Uterus (tissue), 3 donors: ENCODE measurements at regions not wholly inside any gene's neighbourhood (a gene's known extent, or its start where the extent isn't known, plus 50 kb on each side); places are given as distances from the start of the nearest gene placed in this dataset.

Source experiments
- DNase-seq, 2 donors: peaks; one replicate each; pipeline ENCODE4 v3.0.0-alpha.2; 2019 to 2020
- H3K27ac ChIP-seq, 2 donors: fragments of 200-600 bp; sonication (generic); 1 replicate in 1 of 2; 2 replicates in 1 of 2; pipeline ENCODE4 v1.5.1; 2016 to 2018
- H3K27me3 ChIP-seq, 2 donors: fragments of 200-600 bp; sonication (generic); one replicate each; pipeline ENCODE4 v1.5.1; 2018 to 2019; ENCODE audit warnings: control low read depth in 1 of 2
- H3K36me3 ChIP-seq, 2 donors: fragments of 200-600 bp; sonication (generic); one replicate each; pipeline ENCODE4 v1.5.1; 2019; ENCODE audit warnings: control low read depth in 1 of 2
- H3K4me1 ChIP-seq, 2 donors: fragments of 200-600 bp; sonication (generic); one replicate each; pipeline ENCODE4 v1.5.1; 2018 to 2019; ENCODE audit warnings: control low read depth in 1 of 2
- H3K4me3 ChIP-seq, 2 donors: fragments of 200-600 bp; sonication (generic); 1 replicate in 1 of 2; 2 replicates in 1 of 2; pipeline ENCODE4 v1.5.1; 2018 to 2019; ENCODE audit warnings: mild to moderate bottlenecking in 1 of 2
- H3K9me3 ChIP-seq, 2 donors: fragments of 200-600 bp; sonication (generic); one replicate each; pipeline ENCODE4 v1.5.1; 2019; ENCODE audit warnings: control low read depth in 1 of 2
- CTCF ChIP-seq, 4 experiments: fragments of 200-600 bp in 2 of 4; fragments of 450-650 bp in 2 of 4; sonication (generic) in 2 of 4; IDR thresholded peaks; one replicate each; pipeline ENCODE4 v1.5.1; 2016 to 2019; ENCODE audit warnings: antibody characterized with exemption in 4 of 4, mild to moderate bottlenecking in 2 of 4, moderate library complexity in 1 of 4
- POLR2A ChIP-seq, 2 donors: fragments of 450-650 bp; IDR thresholded peaks; one replicate each; pipeline ENCODE4 v1.6.1; 2016; ENCODE audit warnings: antibody characterized with exemption in 2 of 2, mild to moderate bottlenecking in 1 of 2, moderate library complexity in 1 of 2
- intact Hi-C: fragments of 100-400 bp; cut with DNase I; formaldehyde crosslinking; loops from one replicate; pipeline ENCODE4 v1.15.1; 2023; ENCODE audit warnings: low total_unique reads
- donor health status: DM: yes; HTN: yes; CAD: no.

- H3K4me1 ChIP-seq = no peaks in the 10 kb centered on the region
- intact Hi-C loops = no loop called here
- H3K27me3 ChIP-seq = no peaks in the 10 kb centered on the region
- no peaks in the 10 kb centered on the region for H3K9me3 ChIP-seq
- H3K27ac ChIP-seq = no peak overlapping the region
- no peak for DNase-seq
- no peak overlapping the region for H3K4me3 ChIP-seq
- TF ChIP-seq POLR2A (IDR thresholded peaks at IDR 0.05) (no peak), CTCF (IDR thresholded peaks at IDR 0.05) (no peak)
- no peaks in the 10 kb centered on the region for H3K36me3 ChIP-seq
Measured at GRCh38 chr4:104128850-104129213, 365.9 kb downstream of the CXXC4 start.

- H3K36me3 ChIP-seq = no peaks in the 10 kb centered on the region
- H3K27me3 ChIP-seq = no peaks in the 10 kb centered on the region
- intact Hi-C loops = no loop called here
- no peak for TF ChIP-seq CTCF (IDR thresholded peaks at IDR 0.05)
- TF ChIP-seq POLR2A (IDR thresholded peaks at IDR 0.05) = no peak
- H3K27ac ChIP-seq = no peak overlapping the region
- no peak for DNase-seq
- no peaks in the 10 kb centered on the region for H3K9me3 ChIP-seq
- H3K4me1 ChIP-seq = no peaks in the 10 kb centered on the region
- H3K4me3 ChIP-seq = no peak overlapping the region
Measured at GRCh38 chr4:104128031-104128849, 366.5 kb downstream of the CXXC4 start.

DNA sequence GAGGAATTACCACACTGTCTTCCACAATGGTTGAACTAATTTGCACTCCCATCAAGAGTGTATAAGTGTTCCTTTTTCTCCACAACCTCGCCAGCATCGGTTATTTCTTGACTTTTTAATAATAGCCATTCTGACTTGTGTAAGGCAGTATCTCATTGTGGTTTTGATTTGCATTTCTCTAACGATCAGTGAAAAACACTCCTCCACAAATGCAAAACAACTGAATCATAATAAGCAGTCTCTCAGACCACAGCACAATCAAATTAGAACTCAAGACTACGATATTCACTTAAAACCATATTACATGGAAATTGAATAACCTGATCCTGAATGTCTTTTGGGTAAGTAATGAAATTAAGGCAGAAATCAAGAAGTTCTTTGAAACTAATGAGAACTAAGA, 371.7 kb downstream of the CXXC4 start:
- H3K9me3 ChIP-seq = no peaks in the 10 kb centered on the region
- H3K27me3 ChIP-seq = no peaks in the 10 kb centered on the region
- no peak overlapping the region for H3K4me3 ChIP-seq
- H3K4me1 ChIP-seq = no peaks in the 10 kb centered on the region
- no peak for DNase-seq
- intact Hi-C loops = no loop called here
- TF ChIP-seq POLR2A (IDR thresholded peaks at IDR 0.05) (no peak), CTCF (IDR thresholded peaks at IDR 0.05) (no peak)
- H3K27ac ChIP-seq = no peak overlapping the region
- H3K36me3 ChIP-seq = no peaks in the 10 kb centered on the region

GRCh38 chr4:104117776-104118175, 376.9 kb downstream of the CXXC4 start:
- Histone ChIP-seq H3K27me3 (no peaks in the 10 kb centered on the region), H3K27ac (no peak overlapping the region), H3K4me3 (no peak overlapping the region), H3K9me3 (no peaks in the 10 kb centered on the region), H3K36me3 (no peaks in the 10 kb centered on the region), H3K4me1 (no peaks in the 10 kb centered on the region)
- DNase-seq = no peak
- intact Hi-C loops = no loop called here
- no peak for TF ChIP-seq POLR2A (IDR thresholded peaks at IDR 0.05)
- no peak for TF ChIP-seq CTCF (IDR thresholded peaks at IDR 0.05)

DNA sequence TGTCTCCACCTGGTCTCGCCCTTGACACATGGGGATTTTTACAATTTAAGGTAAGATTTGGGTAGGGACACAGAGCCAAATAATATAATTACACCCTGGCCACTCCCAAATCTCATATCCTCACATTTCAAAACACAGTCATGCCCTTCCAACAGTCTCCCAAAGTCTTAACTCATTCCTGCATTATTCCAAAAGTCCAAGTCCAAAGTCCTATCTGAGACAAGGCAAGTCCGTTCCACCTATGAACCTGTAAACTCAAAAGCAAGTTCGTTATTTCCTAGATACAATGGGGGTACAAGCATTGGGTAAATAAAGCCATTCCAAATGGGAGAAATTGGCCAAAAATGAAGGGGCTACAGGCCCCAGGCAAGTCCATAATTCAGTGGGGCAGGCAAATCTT, 380.8 kb downstream of the CXXC4 start:
- intact Hi-C loops = no loop called here
- no peak overlapping the region for H3K27ac ChIP-seq
- H3K36me3 ChIP-seq = no peaks in the 10 kb centered on the region
- no peaks in the 10 kb centered on the region for H3K9me3 ChIP-seq
- H3K27me3 ChIP-seq = no peaks in the 10 kb centered on the region
- H3K4me3 ChIP-seq = no peak overlapping the region
- no peaks in the 10 kb centered on the region for H3K4me1 ChIP-seq
- no peak for DNase-seq
- TF ChIP-seq POLR2A (IDR thresholded peaks at IDR 0.05) (no peak), CTCF (IDR thresholded peaks at IDR 0.05) (no peak)
